GM23248 (cell line): ENCODE measurements at regions not wholly inside any gene's neighbourhood (a gene's known extent, or its start where the extent isn't known, plus 50 kb on each side); places are given as distances from the start of the nearest gene placed in this dataset.

Experiments
- DNase-seq: peaks from one replicate; pipeline ENCODE4 v3.0.0-alpha.2; 2015
- H2AFZ ChIP-seq: fragments of 200-600 bp; sonication (generic); 2 replicates; pipeline ENCODE4 v1.6.1; 2016; ENCODE audit warnings: antibody characterized with exemption
- H3F3A ChIP-seq: fragments of 200-600 bp; sonication (generic); 2 replicates; pipeline ENCODE4 v1.6.1; 2016; ENCODE audit warnings: mild to moderate bottlenecking, antibody characterized with exemption, mixed run types; ENCODE audit not compliant: insufficient read depth
- H3K27ac ChIP-seq: fragments of 200-600 bp; sonication (generic); 2 replicates; pipeline ENCODE4 v1.5.1; 2016; ENCODE audit warnings: mild to moderate bottlenecking
- H3K27me3 ChIP-seq: fragments of 200-600 bp; sonication (generic); replicated peaks from 2 replicates; pipeline ENCODE4 v1.6.1; 2016; ENCODE audit warnings: mild to moderate bottlenecking; ENCODE audit not compliant: insufficient read depth
- H3K36me3 ChIP-seq: fragments of 200-600 bp; sonication (generic); 2 replicates; pipeline ENCODE4 v1.6.1; 2016; ENCODE audit warnings: low read depth, mild to moderate bottlenecking
- H3K4me1 ChIP-seq: fragments of 200-600 bp; sonication (generic); 2 replicates; pipeline ENCODE4 v1.6.1; 2016; ENCODE audit warnings: mild to moderate bottlenecking; ENCODE audit not compliant: insufficient read depth
- H3K4me2 ChIP-seq: fragments of 200-600 bp; sonication (generic); one replicate; pipeline ENCODE4 v1.6.1; 2016; ENCODE audit warnings: mild to moderate bottlenecking; ENCODE audit not compliant: unreplicated experiment
- H3K4me3 ChIP-seq: fragments of 200-600 bp; sonication (generic); 2 replicates; pipeline ENCODE4 v1.5.1; 2016; ENCODE audit warnings: mild to moderate bottlenecking
- H3K79me2 ChIP-seq: fragments of 200-600 bp; sonication (generic); 2 replicates; pipeline ENCODE4 v1.6.1; 2016; ENCODE audit warnings: mild to moderate bottlenecking; ENCODE audit not compliant: insufficient read depth
- H3K9ac ChIP-seq: fragments of 200-600 bp; sonication (generic); 2 replicates; pipeline ENCODE4 v1.6.1; 2016; ENCODE audit warnings: mild to moderate bottlenecking
- H3K9me2 ChIP-seq: fragments of 200-600 bp; sonication (generic); 2 replicates; pipeline ENCODE4 v1.6.1; 2016; ENCODE audit warnings: mixed run types, mild to moderate bottlenecking, moderate library complexity; ENCODE audit not compliant: insufficient read depth
- H3K9me3 ChIP-seq: fragments of 200-600 bp; sonication (generic); one replicate; pipeline ENCODE4 v1.6.1; 2017; ENCODE audit warnings: low read depth
- H4K20me1 ChIP-seq: fragments of 200-600 bp; sonication (generic); 2 replicates; pipeline ENCODE4 v1.6.0; 2016; ENCODE audit not compliant: insufficient read depth
- EZH2 ChIP-seq: fragments of 200-600 bp; sonication (generic); IDR thresholded peaks from 2 replicates; pipeline ENCODE4 v1.6.1; 2018; ENCODE audit warnings: antibody characterized with exemption, mild to moderate bottlenecking; ENCODE audit not compliant: insufficient read depth, poor library complexity, severe bottlenecking
- EZH2phosphoT487 ChIP-seq: fragments of 200-600 bp; sonication (generic); IDR thresholded peaks from 2 replicates; pipeline ENCODE4 v1.6.1; 2018; ENCODE audit warnings: antibody characterized with exemption, moderate library complexity, mild to moderate bottlenecking, low read depth; ENCODE audit not compliant: insufficient read depth
- WGBS, 2 experiments: methylation state at CpG; one replicate each; pipeline ENCODE4 v1.1.6; 2015 to 2017; ENCODE audit warnings: low lambda C conversion rate in 2 of 2, low coverage in 1 of 2; ENCODE audit errors: missing lambda C conversion rate in 2 of 2; 5-methylcytosine and 5-hydroxymethylcytosine counted together
- in situ Hi-C: fragments of 300-500 bp; cut with MboI; formaldehyde crosslinking; loops from 2 replicates; pipeline ENCODE4 v1.15.0; 2020

DNA sequence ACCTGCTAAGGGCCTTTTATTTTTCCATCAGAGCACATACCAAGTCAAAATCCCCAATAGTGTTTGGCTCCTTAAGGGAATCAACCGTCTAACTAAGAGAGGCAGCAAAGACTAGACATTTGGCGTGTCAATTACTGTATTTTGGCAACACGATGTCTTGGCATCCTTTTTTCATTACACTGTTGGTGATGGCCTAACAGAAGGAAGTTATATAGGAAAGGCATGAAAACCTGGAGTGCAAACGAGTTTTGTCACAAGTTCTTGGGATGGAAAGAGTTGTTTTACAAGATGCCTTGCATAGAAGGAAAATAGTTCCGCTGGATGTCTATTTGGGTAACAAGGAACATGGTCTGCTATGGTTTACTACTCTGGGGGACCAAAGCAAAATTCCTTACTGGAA, 119.2 kb upstream of the TTC29 start:
- Histone ChIP-seq H3K9me3 (no peaks in the 10 kb centered on the region), H3K4me3 (no peak overlapping the region), H2AFZ (no peak overlapping the region), H3K27ac (no peak overlapping the region), H3K9me2 (no peaks in the 10 kb centered on the region), H3F3A (peaks cover 13% of the 10 kb centered on the region; the same call in 1 of the 2 replicates), H3K4me1 (peaks cover 13% of the 10 kb centered on the region), H3K36me3 (no peaks in the 10 kb centered on the region), H3K27me3 (no peaks in the 10 kb centered on the region), H3K79me2 (no peaks in the 10 kb centered on the region), H3K4me2 (no peak overlapping the region), H4K20me1 (no peaks in the 10 kb centered on the region), H3K9ac (no peak overlapping the region)
- 56 to 61% methylated on average over 5 of the region's 5 CpGs for WGBS, 2 experiments
- in situ Hi-C loops: no loop called here
- no peak for DNase-seq
- TF ChIP-seq EZH2phosphoT487 (no peak), EZH2 (no peak)

- Histone ChIP-seq H3K79me2 (no peaks in the 10 kb centered on the region), H3F3A (no peaks in the 10 kb centered on the region), H3K9me3 (no peaks in the 10 kb centered on the region), H4K20me1 (no peaks in the 10 kb centered on the region), H3K27me3 (no peaks in the 10 kb centered on the region), H3K9me2 (no peaks in the 10 kb centered on the region), H3K4me3 (no peak overlapping the region), H3K36me3 (no peaks in the 10 kb centered on the region), H3K4me2 (no peak overlapping the region), H3K9ac (no peak overlapping the region), H2AFZ (no peak overlapping the region), H3K27ac (no peak overlapping the region), H3K4me1 (no peaks in the 10 kb centered on the region)
- in situ Hi-C loops: no loop called here
- WGBS, 2 experiments: 61 to 62% methylated on average over 4 of the region's 4 CpGs
- DNase-seq: no peak
- no peak for TF ChIP-seq EZH2
- no peak for TF ChIP-seq EZH2phosphoT487
Observed at GRCh38 chr4:147068564-147068963, 122.9 kb upstream of the TTC29 start.

- no peaks in the 10 kb centered on the region for H3F3A ChIP-seq
- H3K9me3 ChIP-seq: no peaks in the 10 kb centered on the region
- no peak overlapping the region for H3K4me3 ChIP-seq
- H3K9me2 ChIP-seq: no peaks in the 10 kb centered on the region
- H3K79me2 ChIP-seq: no peaks in the 10 kb centered on the region
- no peak overlapping the region for H2AFZ ChIP-seq
- H3K4me1 ChIP-seq: no peaks in the 10 kb centered on the region
- 62% methylated on average over 6 of the region's 6 CpGs for WGBS, 2 experiments
- H4K20me1 ChIP-seq: no peaks in the 10 kb centered on the region
- H3K27me3 ChIP-seq: no peaks in the 10 kb centered on the region
- H3K9ac ChIP-seq: no peak overlapping the region
- no peak for DNase-seq
- no peaks in the 10 kb centered on the region for H3K36me3 ChIP-seq
- TF ChIP-seq EZH2phosphoT487: no peak
- TF ChIP-seq EZH2: no peak
- H3K27ac ChIP-seq: no peak overlapping the region
- in situ Hi-C loops: no loop called here
- no peak overlapping the region for H3K4me2 ChIP-seq
Observed at GRCh38 chr4:147071209-147071740, 125.6 kb upstream of the TTC29 start.

- no peaks in the 10 kb centered on the region for H4K20me1 ChIP-seq
- DNase-seq: no peak
- no peaks in the 10 kb centered on the region for H3K4me1 ChIP-seq
- H3K27ac ChIP-seq: no peak overlapping the region
- no peak overlapping the region for H3K4me2 ChIP-seq
- no peaks in the 10 kb centered on the region for H3K36me3 ChIP-seq
- H3K9me2 ChIP-seq: no peaks in the 10 kb centered on the region
- no peaks in the 10 kb centered on the region for H3K79me2 ChIP-seq
- H3K9ac ChIP-seq: no peak overlapping the region
- H3K4me3 ChIP-seq: no peak overlapping the region
- no peaks in the 10 kb centered on the region for H3K9me3 ChIP-seq
- H2AFZ ChIP-seq: no peak overlapping the region
- H3K27me3 ChIP-seq: no peaks in the 10 kb centered on the region
- TF ChIP-seq EZH2 (no peak), EZH2phosphoT487 (no peak)
- no peaks in the 10 kb centered on the region for H3F3A ChIP-seq
- WGBS, 2 experiments: 76 to 85% methylated on average over 2 of the region's 2 CpGs
- in situ Hi-C loops: loop anchor here (25.0 kb wide), 1 partner anchor 739 kb away; no protein-coding TSS in a partner anchor
Observed at GRCh38 chr4:147076179-147076578, 130.5 kb upstream of the TTC29 start.

GRCh38 chr4:147076728-147077127, 131.1 kb upstream of the TTC29 start:
- H3K27me3 ChIP-seq: no peaks in the 10 kb centered on the region
- H3K79me2 ChIP-seq: no peaks in the 10 kb centered on the region
- H4K20me1 ChIP-seq: no peaks in the 10 kb centered on the region
- in situ Hi-C loops: loop anchor here (25.0 kb wide), 1 partner anchor 739 kb away; no protein-coding TSS in a partner anchor
- no peaks in the 10 kb centered on the region for H3K9me2 ChIP-seq
- H3K27ac ChIP-seq: no peak overlapping the region
- no peak for DNase-seq
- H3K36me3 ChIP-seq: no peaks in the 10 kb centered on the region
- TF ChIP-seq EZH2: no peak
- no peak for TF ChIP-seq EZH2phosphoT487
- H3K4me1 ChIP-seq: no peaks in the 10 kb centered on the region
- H3K9ac ChIP-seq: no peak overlapping the region
- no peaks in the 10 kb centered on the region for H3F3A ChIP-seq
- H2AFZ ChIP-seq: no peak overlapping the region
- no peak overlapping the region for H3K4me2 ChIP-seq
- no peaks in the 10 kb centered on the region for H3K9me3 ChIP-seq
- H3K4me3 ChIP-seq: no peak overlapping the region
